ENCODE measurements at regions not wholly inside any gene's neighbourhood (a gene's known extent, or its start where the extent isn't known, plus 50 kb on each side); places are given as distances from the start of the nearest gene placed in this dataset.
A peak's percentile ranks its signal among the peaks of the same experiment; 100 is the strongest.

GRCh38 chr4:170775851-170776250 is 686.1 kb upstream of the AADAT start:
- DNase-seq = no peak
- no peak overlapping the region for H3K14ac ChIP-seq (ENCODE audit: low read length)
- no peaks in the 10 kb centered on the region for H3K27me3 ChIP-seq (ENCODE audit: insufficient read depth, low read length)
- no peaks in the 10 kb centered on the region for H3K79me2 ChIP-seq (ENCODE audit: control insufficient read depth, insufficient read depth, low read length, poor library complexity)
- H4K8ac ChIP-seq (ENCODE audit: low read depth, low read length) = no peak overlapping the region
- no peak overlapping the region for H3K18ac ChIP-seq (ENCODE audit: low read length)
- H3K4ac ChIP-seq (ENCODE audit: low read depth, low read length) = no peak overlapping the region
- H3K79me1 ChIP-seq (ENCODE audit: low read length) = no peaks in the 10 kb centered on the region
- H4K12ac ChIP-seq (ENCODE audit: low read depth, low read length) = no peak overlapping the region
- no peaks in the 10 kb centered on the region for H3K9me3 ChIP-seq (ENCODE audit: insufficient read depth, low read depth, low read length)
- no peak overlapping the region for H3K4me2 ChIP-seq (ENCODE audit: low read length)
- no peak overlapping the region for H2BK12ac ChIP-seq (ENCODE audit: low read length)
- H3K4me3 ChIP-seq (ENCODE audit: low read depth, low read length) = no peak overlapping the region
- no peak overlapping the region for H2BK5ac ChIP-seq (ENCODE audit: low read depth, low read length, poor library complexity)
- no peaks in the 10 kb centered on the region for H3K36me3 ChIP-seq (ENCODE audit: control insufficient read depth in 1 of 2, insufficient read depth in 2 of 2, low read length in 2 of 2)
- no peak overlapping the region for H2AK5ac ChIP-seq (ENCODE audit: low read length)
- H3K9ac ChIP-seq (ENCODE audit: low read length) = no peak overlapping the region
- no peak overlapping the region for H3K27ac ChIP-seq (ENCODE audit: low read depth, low read length)
- no CpG with 5 or more reads among the region's 4 CpGs for WGBS (ENCODE audit: extremely low coverage, insufficient coverage, insufficient read length)
- H3K4me1 ChIP-seq (ENCODE audit: control insufficient read depth in 1 of 2, insufficient read depth in 2 of 2, low read length in 2 of 2) = no peaks in the 10 kb centered on the region
- H4K91ac ChIP-seq (ENCODE audit: low read depth, low read length) = no peak overlapping the region
- no peak overlapping the region for H2AFZ ChIP-seq (ENCODE audit: insufficient read depth, low read length, poor library complexity)
- H3K23ac ChIP-seq (ENCODE audit: low read length) = no peak overlapping the region
- no peak overlapping the region for H2BK120ac ChIP-seq (ENCODE audit: insufficient read depth, low read length, poor library complexity)

- Histone ChIP-seq H3K79me2 (ENCODE audit: control insufficient read depth, insufficient read depth, low read length, poor library complexity) (no peaks in the 10 kb centered on the region), H4K91ac (ENCODE audit: low read depth, low read length) (no peak overlapping the region), H4K8ac (ENCODE audit: low read depth, low read length) (no peak overlapping the region), H2BK5ac (ENCODE audit: low read depth, low read length, poor library complexity) (no peak overlapping the region), H3K9ac (ENCODE audit: low read length) (no peak overlapping the region), H3K4me3 (ENCODE audit: low read depth, low read length) (no peak overlapping the region), H3K36me3 (ENCODE audit: control insufficient read depth in 1 of 2, insufficient read depth in 2 of 2, low read length in 2 of 2) (no peaks in the 10 kb centered on the region), H2BK120ac (ENCODE audit: insufficient read depth, low read length, poor library complexity) (no peak overlapping the region), H3K4ac (ENCODE audit: low read depth, low read length) (no peak overlapping the region), H3K4me1 (ENCODE audit: control insufficient read depth in 1 of 2, insufficient read depth in 2 of 2, low read length in 2 of 2) (no peaks in the 10 kb centered on the region), H3K27ac (ENCODE audit: low read depth, low read length) (no peak overlapping the region), H3K4me2 (ENCODE audit: low read length) (no peak overlapping the region), H2AK5ac (ENCODE audit: low read length) (no peak overlapping the region), H3K27me3 (ENCODE audit: insufficient read depth, low read length) (no peaks in the 10 kb centered on the region), H3K23ac (ENCODE audit: low read length) (no peak overlapping the region), H3K18ac (ENCODE audit: low read length) (no peak overlapping the region), H3K9me3 (ENCODE audit: insufficient read depth, low read depth, low read length) (no peaks in the 10 kb centered on the region), H3K14ac (ENCODE audit: low read length) (no peak overlapping the region), H4K12ac (ENCODE audit: low read depth, low read length) (no peak overlapping the region), H2BK12ac (ENCODE audit: low read length) (no peak overlapping the region), H3K79me1 (ENCODE audit: low read length) (no peaks in the 10 kb centered on the region), H2AFZ (ENCODE audit: insufficient read depth, low read length, poor library complexity) (no peak overlapping the region)
- no peak for DNase-seq
- no CpG with 5 or more reads among the region's 2 CpGs for WGBS (ENCODE audit: extremely low coverage, insufficient coverage, insufficient read length)
These were observed 684.0 kb upstream of the AADAT start for GRCh38 chr4:170773709-170774273.

- Histone ChIP-seq H3K4me3 (ENCODE audit: low read depth, low read length) (no peak overlapping the region), H3K23ac (ENCODE audit: low read length) (no peak overlapping the region), H2AFZ (ENCODE audit: insufficient read depth, low read length, poor library complexity) (no peak overlapping the region), H3K9ac (ENCODE audit: low read length) (no peak overlapping the region), H3K27me3 (ENCODE audit: insufficient read depth, low read length) (no peaks in the 10 kb centered on the region), H4K91ac (ENCODE audit: low read depth, low read length) (no peak overlapping the region), H3K79me2 (ENCODE audit: control insufficient read depth, insufficient read depth, low read length, poor library complexity) (no peaks in the 10 kb centered on the region), H2BK5ac (ENCODE audit: low read depth, low read length, poor library complexity) (no peak overlapping the region), H3K79me1 (ENCODE audit: low read length) (no peaks in the 10 kb centered on the region), H2AK5ac (ENCODE audit: low read length) (no peak overlapping the region), H3K18ac (ENCODE audit: low read length) (no peak overlapping the region), H4K8ac (ENCODE audit: low read depth, low read length) (no peak overlapping the region), H3K36me3 (ENCODE audit: control insufficient read depth in 1 of 2, insufficient read depth in 2 of 2, low read length in 2 of 2) (no peaks in the 10 kb centered on the region), H4K12ac (ENCODE audit: low read depth, low read length) (no peak overlapping the region), H3K14ac (ENCODE audit: low read length) (no peak overlapping the region), H2BK12ac (ENCODE audit: low read length) (no peak overlapping the region), H3K27ac (ENCODE audit: low read depth, low read length) (no peak overlapping the region), H3K4ac (ENCODE audit: low read depth, low read length) (no peak overlapping the region), H2BK120ac (ENCODE audit: insufficient read depth, low read length, poor library complexity) (no peak overlapping the region), H3K9me3 (ENCODE audit: insufficient read depth, low read depth, low read length) (no peaks in the 10 kb centered on the region), H3K4me2 (ENCODE audit: low read length) (no peak overlapping the region), H3K4me1 (ENCODE audit: control insufficient read depth in 1 of 2, insufficient read depth in 2 of 2, low read length in 2 of 2) (no peaks in the 10 kb centered on the region)
- no CpG with 5 or more reads among the region's 1 CpG for WGBS (ENCODE audit: extremely low coverage, insufficient coverage, insufficient read length)
- peak in 1 of 2 donors; percentile 33 for DNase-seq
These were observed 682.7 kb upstream of the AADAT start for GRCh38 chr4:170772429-170772828.

- no peak overlapping the region for H3K14ac ChIP-seq (ENCODE audit: low read length)
- no peak overlapping the region for H4K12ac ChIP-seq (ENCODE audit: low read depth, low read length)
- H3K36me3 ChIP-seq (ENCODE audit: control insufficient read depth in 1 of 2, insufficient read depth in 2 of 2, low read length in 2 of 2) = no peaks in the 10 kb centered on the region
- no peak overlapping the region for H3K4me2 ChIP-seq (ENCODE audit: low read length)
- DNase-seq = no peak
- H2AFZ ChIP-seq (ENCODE audit: insufficient read depth, low read length, poor library complexity) = no peak overlapping the region
- H2BK12ac ChIP-seq (ENCODE audit: low read length) = no peak overlapping the region
- no peak overlapping the region for H4K8ac ChIP-seq (ENCODE audit: low read depth, low read length)
- H2BK5ac ChIP-seq (ENCODE audit: low read depth, low read length, poor library complexity) = no peak overlapping the region
- H3K79me2 ChIP-seq (ENCODE audit: control insufficient read depth, insufficient read depth, low read length, poor library complexity) = no peaks in the 10 kb centered on the region
- no peak overlapping the region for H3K23ac ChIP-seq (ENCODE audit: low read length)
- no peak overlapping the region for H2BK120ac ChIP-seq (ENCODE audit: insufficient read depth, low read length, poor library complexity)
- no peak overlapping the region for H3K27ac ChIP-seq (ENCODE audit: low read depth, low read length)
- H3K79me1 ChIP-seq (ENCODE audit: low read length) = no peaks in the 10 kb centered on the region
- H3K18ac ChIP-seq (ENCODE audit: low read length) = no peak overlapping the region
- no peaks in the 10 kb centered on the region for H3K27me3 ChIP-seq (ENCODE audit: insufficient read depth, low read length)
- no peak overlapping the region for H2AK5ac ChIP-seq (ENCODE audit: low read length)
- no peak overlapping the region for H3K4ac ChIP-seq (ENCODE audit: low read depth, low read length)
- WGBS (ENCODE audit: extremely low coverage, insufficient coverage, insufficient read length) = no CpG with 5 or more reads among the region's 2 CpGs
- no peak overlapping the region for H4K91ac ChIP-seq (ENCODE audit: low read depth, low read length)
- no peak overlapping the region for H3K9ac ChIP-seq (ENCODE audit: low read length)
- H3K9me3 ChIP-seq (ENCODE audit: insufficient read depth, low read depth, low read length) = no peaks in the 10 kb centered on the region
- no peaks in the 10 kb centered on the region for H3K4me1 ChIP-seq (ENCODE audit: control insufficient read depth in 1 of 2, insufficient read depth in 2 of 2, low read length in 2 of 2)
- H3K4me3 ChIP-seq (ENCODE audit: low read depth, low read length) = no peak overlapping the region
These were observed 680.9 kb upstream of the AADAT start for GRCh38 chr4:170770664-170771063.
